Ascending aorta (tissue), 2 donors: ENCODE measurements at regions not wholly inside any gene's neighbourhood (a gene's known extent, or its start where the extent isn't known, plus 50 kb on each side); places are given as distances from the start of the nearest gene placed in this dataset.

Experiments used
- DNase-seq, 2 donors: peaks; one replicate each; pipeline ENCODE4 v3.0.0-alpha.2; 2019; ENCODE audit warnings: low spot score in 2 of 2
- H3K27ac ChIP-seq, 2 donors: fragments of 200-600 bp; sonication (generic); one replicate each; pipeline ENCODE4 v1.5.1; 2016 to 2017; ENCODE audit warnings: mild to moderate bottlenecking in 1 of 2
- H3K27me3 ChIP-seq: fragments of 200-600 bp; sonication (generic); one replicate; pipeline ENCODE4 v1.5.1; 2017
- H3K36me3 ChIP-seq, 2 donors: fragments of 200-600 bp; sonication (generic); one replicate each; pipeline ENCODE4 v1.5.1; 2016
- H3K4me1 ChIP-seq, 2 donors: fragments of 200-600 bp; sonication (generic); one replicate each; pipeline ENCODE4 v1.5.1; 2016 to 2017; ENCODE audit warnings: mild to moderate bottlenecking in 1 of 2
- H3K4me3 ChIP-seq, 2 donors: fragments of 200-600 bp; sonication (generic); one replicate each; pipeline ENCODE4 v1.5.1; 2016 to 2017; ENCODE audit warnings: mild to moderate bottlenecking in 1 of 2
- H3K9me3 ChIP-seq, 2 donors: fragments of 200-600 bp; sonication (generic); one replicate each; pipeline ENCODE4 v1.5.1; 2016
- intact Hi-C: fragments of 100-400 bp; cut with DNase I; formaldehyde crosslinking; loops from one replicate; pipeline ENCODE4 v1.15.1; 2023
- TF ChIP-seq, protein P1 (sequence below), 3 experiments: fragments of 200-600 bp in 2 of 3; fragments of 450-650 bp in 1 of 3; sonication (generic) in 2 of 3; IDR thresholded peaks; one replicate each; pipeline ENCODE4 v1.5.1; 2016 to 2019; ENCODE audit warnings: antibody characterized with exemption in 3 of 3, mild to moderate bottlenecking in 1 of 3, moderate library complexity in 1 of 3

DNA sequence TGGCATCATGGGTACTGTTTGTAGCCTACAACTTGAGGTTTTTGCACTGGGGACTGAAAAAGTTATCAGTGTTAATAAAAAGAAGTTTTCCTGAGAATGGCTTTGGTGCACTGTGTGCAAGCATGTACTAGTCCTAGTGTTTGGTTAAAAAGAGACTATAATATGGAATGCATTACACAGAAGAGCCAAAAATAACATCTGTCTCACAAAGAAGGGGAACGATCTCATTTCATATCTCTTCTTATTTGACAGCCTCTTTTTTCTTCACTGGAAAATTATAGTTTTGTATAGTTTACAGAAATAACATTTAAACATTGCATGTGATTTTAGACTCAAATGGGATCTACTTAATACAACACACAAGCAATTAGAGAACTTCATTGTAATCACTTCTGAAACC, 127.0 kb upstream of the GDNF start:
- no peak overlapping the region for H3K27ac ChIP-seq
- intact Hi-C loops = no loop called here
- H3K27me3 ChIP-seq = no peaks in the 10 kb centered on the region
- no peaks in the 10 kb centered on the region for H3K36me3 ChIP-seq
- no peak overlapping the region for H3K4me3 ChIP-seq
- H3K9me3 ChIP-seq = no peaks in the 10 kb centered on the region
- H3K4me1 ChIP-seq = no peaks in the 10 kb centered on the region
- no peak for DNase-seq
- TF ChIP-seq, protein P1, sequence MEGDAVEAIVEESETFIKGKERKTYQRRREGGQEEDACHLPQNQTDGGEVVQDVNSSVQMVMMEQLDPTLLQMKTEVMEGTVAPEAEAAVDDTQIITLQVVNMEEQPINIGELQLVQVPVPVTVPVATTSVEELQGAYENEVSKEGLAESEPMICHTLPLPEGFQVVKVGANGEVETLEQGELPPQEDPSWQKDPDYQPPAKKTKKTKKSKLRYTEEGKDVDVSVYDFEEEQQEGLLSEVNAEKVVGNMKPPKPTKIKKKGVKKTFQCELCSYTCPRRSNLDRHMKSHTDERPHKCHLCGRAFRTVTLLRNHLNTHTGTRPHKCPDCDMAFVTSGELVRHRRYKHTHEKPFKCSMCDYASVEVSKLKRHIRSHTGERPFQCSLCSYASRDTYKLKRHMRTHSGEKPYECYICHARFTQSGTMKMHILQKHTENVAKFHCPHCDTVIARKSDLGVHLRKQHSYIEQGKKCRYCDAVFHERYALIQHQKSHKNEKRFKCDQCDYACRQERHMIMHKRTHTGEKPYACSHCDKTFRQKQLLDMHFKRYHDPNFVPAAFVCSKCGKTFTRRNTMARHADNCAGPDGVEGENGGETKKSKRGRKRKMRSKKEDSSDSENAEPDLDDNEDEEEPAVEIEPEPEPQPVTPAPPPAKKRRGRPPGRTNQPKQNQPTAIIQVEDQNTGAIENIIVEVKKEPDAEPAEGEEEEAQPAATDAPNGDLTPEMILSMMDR (IDR thresholded peaks at IDR 0.05) = no peak

DNA sequence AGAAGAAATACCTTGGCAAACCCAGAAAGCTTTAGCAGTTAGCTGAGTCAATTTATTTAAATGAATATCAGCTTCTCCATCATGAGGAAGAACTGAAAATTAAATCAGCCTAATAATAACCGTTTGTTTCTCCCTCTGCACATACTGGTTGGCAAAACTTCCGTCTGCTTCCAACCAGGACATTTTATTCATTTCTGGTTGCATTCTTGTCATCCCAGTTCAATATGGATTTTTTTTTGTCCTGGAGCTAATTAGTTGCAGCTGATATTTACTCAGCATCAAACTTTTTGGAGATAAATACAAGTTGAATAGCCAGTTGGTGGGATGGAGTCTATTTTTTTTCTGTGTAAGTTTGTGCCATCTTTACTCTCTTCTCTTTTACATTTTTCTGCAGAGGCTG, 126.5 kb upstream of the GDNF start:
- H3K4me3 ChIP-seq = no peak overlapping the region
- intact Hi-C loops = no loop called here
- H3K4me1 ChIP-seq = no peaks in the 10 kb centered on the region
- DNase-seq = no peak
- H3K9me3 ChIP-seq = no peaks in the 10 kb centered on the region
- TF ChIP-seq, protein P1 (IDR thresholded peaks at IDR 0.05) = no peak
- H3K36me3 ChIP-seq = no peaks in the 10 kb centered on the region
- H3K27me3 ChIP-seq = no peaks in the 10 kb centered on the region
- H3K27ac ChIP-seq = no peak overlapping the region

DNA sequence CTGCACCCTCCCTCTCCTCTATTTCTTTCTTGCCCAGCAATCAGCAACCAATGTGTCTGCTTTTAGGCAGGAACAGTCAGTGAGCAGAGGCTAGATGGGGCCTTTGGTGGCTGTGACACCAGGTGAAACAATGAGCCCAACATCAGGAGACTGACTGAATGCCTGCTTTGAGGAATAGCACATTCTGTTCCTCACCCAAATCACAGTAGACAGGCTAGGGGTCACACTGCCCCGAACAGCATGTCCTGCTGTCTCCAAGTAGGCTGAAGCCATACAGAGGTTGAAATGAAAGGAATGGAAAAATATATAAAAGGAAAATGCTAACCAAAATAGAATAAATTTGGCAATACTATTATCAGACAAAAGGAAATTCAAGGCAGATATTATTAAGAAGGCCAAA, 122.5 kb upstream of the GDNF start:
- intact Hi-C loops = no loop called here
- no peaks in the 10 kb centered on the region for H3K36me3 ChIP-seq
- TF ChIP-seq, protein P1 (IDR thresholded peaks at IDR 0.05) = no peak
- DNase-seq = no peak
- H3K9me3 ChIP-seq = peaks cover 0 to 12% of the 10 kb centered on the region in 2 donors
- H3K4me3 ChIP-seq = no peak overlapping the region
- H3K27me3 ChIP-seq = no peaks in the 10 kb centered on the region
- no peaks in the 10 kb centered on the region for H3K4me1 ChIP-seq
- H3K27ac ChIP-seq = no peak overlapping the region

DNA sequence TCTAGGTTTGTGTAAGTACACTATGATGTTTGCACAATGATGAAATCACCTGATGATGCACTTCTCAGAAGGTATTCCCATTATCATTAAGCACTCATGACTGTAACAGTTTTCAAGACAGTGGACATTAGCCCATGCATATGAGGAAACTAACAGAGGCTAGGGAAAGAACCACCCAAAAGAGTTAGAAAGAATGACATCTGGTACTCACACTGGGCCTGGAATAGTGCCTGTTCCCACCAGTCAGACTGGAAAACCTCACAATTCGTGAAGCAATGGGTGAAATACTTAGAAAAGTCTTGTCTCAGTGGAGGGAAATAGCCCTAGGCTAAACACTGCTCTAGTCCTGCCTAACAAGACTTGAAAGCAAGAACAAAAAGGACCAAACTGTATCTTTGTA, 117.4 kb upstream of the GDNF start:
- H3K9me3 ChIP-seq = peaks cover 0 to 12% of the 10 kb centered on the region in 2 donors
- H3K27me3 ChIP-seq = no peaks in the 10 kb centered on the region
- no peaks in the 10 kb centered on the region for H3K4me1 ChIP-seq
- no peak overlapping the region for H3K27ac ChIP-seq
- TF ChIP-seq, protein P1 (IDR thresholded peaks at IDR 0.05) = no peak
- H3K36me3 ChIP-seq = no peaks in the 10 kb centered on the region
- intact Hi-C loops = no loop called here
- DNase-seq = no peak
- H3K4me3 ChIP-seq = no peak overlapping the region

DNA sequence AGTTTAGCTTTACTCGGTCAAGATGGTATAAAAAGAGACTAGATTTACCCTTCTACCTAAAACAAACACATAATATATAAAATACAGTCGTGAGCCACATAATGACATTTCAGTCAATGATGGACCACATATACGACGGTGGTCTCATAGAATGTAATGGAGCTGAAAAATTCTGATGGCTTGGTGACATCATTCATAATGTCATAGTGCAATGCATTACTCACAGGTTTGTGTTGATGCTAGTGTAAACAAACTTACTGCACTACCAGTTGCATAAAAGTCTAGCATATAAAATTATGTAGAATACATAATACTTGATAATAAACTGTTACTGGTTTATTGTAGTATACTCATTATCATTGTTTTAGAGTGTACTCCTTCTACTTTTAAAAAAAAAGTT, 115.9 kb upstream of the GDNF start:
- Histone ChIP-seq H3K27me3 (no peaks in the 10 kb centered on the region), H3K4me3 (no peak overlapping the region), H3K4me1 (no peaks in the 10 kb centered on the region), H3K36me3 (no peaks in the 10 kb centered on the region), H3K9me3 (peaks cover 0 to 12% of the 10 kb centered on the region in 2 donors), H3K27ac (no peak overlapping the region)
- intact Hi-C loops = no loop called here
- TF ChIP-seq, protein P1 (IDR thresholded peaks at IDR 0.05) = no peak
- no peak for DNase-seq

DNA sequence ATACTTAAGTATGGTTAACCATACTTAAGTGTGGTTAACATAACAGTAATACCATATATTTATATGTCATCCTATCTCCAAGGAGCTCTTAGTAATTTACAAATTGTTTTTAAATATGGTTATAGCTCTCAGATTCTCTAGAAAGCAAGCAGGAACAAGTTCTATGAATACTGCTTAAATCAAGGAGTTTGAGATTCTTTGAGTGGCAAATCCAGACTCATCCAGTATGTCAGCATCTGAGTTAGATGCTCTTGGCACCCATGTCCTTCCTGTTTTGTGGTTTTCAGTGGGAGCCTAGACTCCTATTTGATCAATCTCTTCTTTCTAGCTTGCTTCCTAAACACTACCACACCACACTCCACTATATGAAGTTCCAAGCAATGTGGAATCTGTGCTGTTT, 114.7 kb upstream of the GDNF start:
- DNase-seq = no peak
- H3K27me3 ChIP-seq = no peaks in the 10 kb centered on the region
- intact Hi-C loops = no loop called here

More for the DNA sequence above, 114.7 kb upstream of the GDNF start:
- Histone ChIP-seq H3K9me3 (peaks cover 0 to 12% of the 10 kb centered on the region in 2 donors), H3K4me1 (no peaks in the 10 kb centered on the region), H3K27ac (no peak overlapping the region), H3K4me3 (no peak overlapping the region), H3K36me3 (no peaks in the 10 kb centered on the region)
- TF ChIP-seq, protein P1 (IDR thresholded peaks at IDR 0.05) = no peak
